ENCODE measurements at regions not wholly inside any gene's neighbourhood (a gene's known extent, or its start where the extent isn't known, plus 50 kb on each side); places are given as distances from the start of the nearest gene placed in this dataset.

DNA sequence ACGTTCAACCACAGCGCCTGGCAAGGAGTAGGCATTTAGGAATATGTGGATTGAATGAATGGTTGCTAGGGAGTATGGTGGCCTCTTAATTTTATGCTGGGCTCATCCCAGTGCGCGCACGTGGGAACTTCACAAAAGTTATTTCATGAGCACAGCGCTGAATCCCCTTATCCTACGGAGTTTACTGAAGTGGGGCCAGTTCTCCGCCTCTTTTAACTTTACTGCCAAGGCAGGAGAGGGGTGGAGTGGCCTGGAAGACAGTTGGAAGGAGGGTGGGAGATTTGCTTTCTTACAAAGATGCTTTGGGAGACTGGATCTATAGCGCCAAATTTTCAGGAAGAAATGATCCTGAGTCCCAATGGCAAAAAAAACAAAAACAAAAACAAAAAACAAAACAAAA is 326.5 kb downstream of the SH3GL2 start:
- intact Hi-C loops (cut with DNase I) = no loop called here
- H3K4me1 ChIP-seq (replicated peaks) = no peaks in the 10 kb centered on the region
- H3K27me3 ChIP-seq (replicated peaks; ENCODE audit: insufficient read depth) = peaks cover 11% of the 10 kb centered on the region
- H3K27ac ChIP-seq = no peak overlapping the region
- no peaks in the 10 kb centered on the region for H3K36me3 ChIP-seq
- H3K9me3 ChIP-seq = no peaks in the 10 kb centered on the region
- 3% methylated on average over 9 of the region's 9 CpGs for WGBS
- DNase-seq (ENCODE audit: low spot score) = no peak
- no peak overlapping the region for H3K4me3 ChIP-seq
- TF ChIP-seq POLR2AphosphoS5 (IDR thresholded peaks at IDR 0.05) (no peak), POLR2A (IDR thresholded peaks at IDR 0.05) (no peak)
- TF ChIP-seq, protein P1, sequence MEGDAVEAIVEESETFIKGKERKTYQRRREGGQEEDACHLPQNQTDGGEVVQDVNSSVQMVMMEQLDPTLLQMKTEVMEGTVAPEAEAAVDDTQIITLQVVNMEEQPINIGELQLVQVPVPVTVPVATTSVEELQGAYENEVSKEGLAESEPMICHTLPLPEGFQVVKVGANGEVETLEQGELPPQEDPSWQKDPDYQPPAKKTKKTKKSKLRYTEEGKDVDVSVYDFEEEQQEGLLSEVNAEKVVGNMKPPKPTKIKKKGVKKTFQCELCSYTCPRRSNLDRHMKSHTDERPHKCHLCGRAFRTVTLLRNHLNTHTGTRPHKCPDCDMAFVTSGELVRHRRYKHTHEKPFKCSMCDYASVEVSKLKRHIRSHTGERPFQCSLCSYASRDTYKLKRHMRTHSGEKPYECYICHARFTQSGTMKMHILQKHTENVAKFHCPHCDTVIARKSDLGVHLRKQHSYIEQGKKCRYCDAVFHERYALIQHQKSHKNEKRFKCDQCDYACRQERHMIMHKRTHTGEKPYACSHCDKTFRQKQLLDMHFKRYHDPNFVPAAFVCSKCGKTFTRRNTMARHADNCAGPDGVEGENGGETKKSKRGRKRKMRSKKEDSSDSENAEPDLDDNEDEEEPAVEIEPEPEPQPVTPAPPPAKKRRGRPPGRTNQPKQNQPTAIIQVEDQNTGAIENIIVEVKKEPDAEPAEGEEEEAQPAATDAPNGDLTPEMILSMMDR (IDR thresholded peaks at IDR 0.05) = no peak

DNA sequence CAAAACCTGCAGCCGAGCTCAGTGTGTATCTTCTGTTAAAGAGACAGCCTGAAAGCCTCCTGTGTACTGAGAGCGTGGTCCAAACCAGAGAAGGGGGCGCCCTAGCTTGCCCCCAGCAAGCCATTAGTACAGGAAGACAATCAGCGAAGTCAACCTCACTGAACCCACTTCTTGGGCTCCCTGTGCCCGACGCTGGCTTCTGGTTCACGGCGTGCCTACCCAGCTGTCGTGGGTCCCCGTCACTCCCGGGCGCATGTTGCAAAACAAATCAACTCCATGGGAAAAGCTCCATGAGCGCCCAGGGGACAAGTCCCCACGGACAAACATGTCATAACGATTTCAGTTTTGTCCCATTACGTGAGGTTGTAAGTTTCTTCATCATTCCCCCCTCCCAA is 326.9 kb downstream of the SH3GL2 start:
- WGBS = 3% methylated on average over 16 of the region's 16 CpGs
- Histone ChIP-seq H3K4me1 (replicated peaks) (no peaks in the 10 kb centered on the region), H3K4me3 (peak overlapping the region; percentile 10 to 16), H3K36me3 (no peaks in the 10 kb centered on the region), H3K9me3 (no peaks in the 10 kb centered on the region), H3K27me3 (replicated peaks; ENCODE audit: insufficient read depth) (peaks cover 11% of the 10 kb centered on the region), H3K27ac (no peak overlapping the region)
- intact Hi-C loops (cut with DNase I) = no loop called here
- DNase-seq (ENCODE audit: low spot score) = no peak
- TF ChIP-seq, protein P1 (IDR thresholded peaks at IDR 0.05) = no peak
- no peak for TF ChIP-seq POLR2A (IDR thresholded peaks at IDR 0.05)
- TF ChIP-seq POLR2AphosphoS5 (IDR thresholded peaks at IDR 0.05) = no peak

DNA sequence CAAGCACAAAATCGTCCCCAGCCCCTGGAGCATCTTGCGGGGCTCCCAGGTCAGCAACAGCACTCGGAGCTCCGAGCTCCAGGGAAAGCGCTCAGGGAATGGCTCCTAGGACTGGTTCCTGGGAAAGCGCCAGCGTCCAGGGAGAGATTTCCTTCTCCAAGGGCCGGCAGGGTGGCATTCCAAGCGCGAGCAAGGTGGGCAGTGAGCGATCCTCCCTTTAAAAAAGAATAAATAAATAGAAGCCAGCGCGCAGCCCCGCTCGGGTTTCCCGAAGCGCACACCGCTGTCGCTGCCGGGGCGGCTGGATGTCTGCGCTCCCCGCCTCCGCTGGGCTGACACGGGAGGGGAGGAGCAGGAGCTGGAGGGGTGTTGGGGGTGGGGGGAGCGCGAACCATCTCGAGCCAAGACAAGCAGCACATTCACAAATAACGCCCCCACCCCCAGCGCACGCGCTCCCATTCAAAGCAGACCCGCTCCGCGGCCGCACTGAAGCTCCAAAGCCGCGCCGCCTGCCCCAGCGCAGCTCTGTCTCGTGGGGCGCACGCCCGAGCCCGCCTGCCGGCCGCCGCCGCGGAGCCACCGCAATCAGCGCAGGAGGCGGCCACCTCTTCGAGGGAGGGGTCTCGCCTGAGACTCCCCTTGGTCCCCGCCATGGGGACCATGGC is 327.4 kb downstream of the SH3GL2 start:
- under 1% methylated on average over 38 of the region's 56 CpGs for WGBS
- no peak for TF ChIP-seq POLR2A (IDR thresholded peaks at IDR 0.05)
- TF ChIP-seq, protein P1 (IDR thresholded peaks at IDR 0.05) = no peak
- no peak for TF ChIP-seq POLR2AphosphoS5 (IDR thresholded peaks at IDR 0.05)
- Histone ChIP-seq H3K36me3 (no peaks in the 10 kb centered on the region), H3K4me1 (replicated peaks) (no peaks in the 10 kb centered on the region), H3K9me3 (no peaks in the 10 kb centered on the region), H3K4me3 (peak overlapping the region; percentile 10 to 16), H3K27ac (no peak overlapping the region), H3K27me3 (replicated peaks; ENCODE audit: insufficient read depth) (peaks cover 11% of the 10 kb centered on the region)
- DNase-seq (ENCODE audit: low spot score) = no peak
- intact Hi-C loops (cut with DNase I) = no loop called here

DNA sequence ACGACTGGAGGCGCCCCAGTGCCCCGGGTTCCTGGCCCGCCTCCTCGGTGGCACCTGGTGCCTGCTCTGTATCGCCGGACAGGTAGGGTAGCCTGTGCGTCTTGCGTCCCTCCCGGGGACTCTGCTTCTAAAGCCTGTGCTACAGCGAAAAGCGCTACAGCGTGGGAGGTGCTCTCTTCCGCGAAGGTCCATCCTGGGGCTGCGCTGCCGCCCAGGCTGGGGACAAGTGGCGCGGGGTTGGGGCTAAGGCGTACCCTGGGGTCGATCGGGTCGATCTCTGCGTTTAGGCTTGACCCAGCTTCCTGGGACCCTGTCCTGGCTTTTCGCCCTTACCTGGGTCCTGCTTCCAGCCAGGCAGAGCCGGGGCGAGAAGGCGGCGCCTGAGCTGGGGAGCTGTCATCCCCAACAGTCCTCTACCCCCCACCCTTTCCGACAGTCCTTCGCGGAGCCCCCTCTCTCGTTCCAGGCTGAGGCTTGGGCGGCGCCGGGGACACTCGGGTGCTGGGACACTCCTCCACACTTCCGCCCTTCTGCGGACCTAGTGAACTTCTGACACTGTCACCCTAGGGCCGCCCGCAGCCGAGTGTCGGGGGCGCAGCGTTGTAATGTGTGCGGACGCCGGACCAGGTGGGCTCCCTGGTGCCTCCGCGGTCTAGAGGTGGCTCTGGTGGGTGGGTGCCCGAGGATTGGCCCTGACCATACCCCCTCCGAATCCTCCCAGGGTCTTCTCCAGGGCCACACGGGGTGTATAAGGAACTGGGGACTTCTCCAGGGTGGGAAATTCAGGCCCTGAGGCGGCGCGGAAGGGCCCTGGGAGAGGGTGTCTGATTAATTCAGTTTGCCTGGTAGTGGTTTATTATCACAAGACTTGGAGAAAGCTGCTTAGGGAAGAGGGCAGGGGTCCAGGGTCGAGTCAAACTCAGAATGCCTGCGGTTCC is 328.2 kb downstream of the SH3GL2 start:
- no peak for DNase-seq (ENCODE audit: low spot score)
- no peaks in the 10 kb centered on the region for H3K9me3 ChIP-seq
- H3K4me1 ChIP-seq (replicated peaks) = no peaks in the 10 kb centered on the region
- H3K4me3 ChIP-seq = peak overlapping the region; percentile 10 to 16
- no peak overlapping the region for H3K27ac ChIP-seq
- intact Hi-C loops (cut with DNase I) = no loop called here
- WGBS = 21% methylated on average over 49 of the region's 58 CpGs
- no peaks in the 10 kb centered on the region for H3K36me3 ChIP-seq
- no peak for TF ChIP-seq POLR2A (IDR thresholded peaks at IDR 0.05)
- TF ChIP-seq, protein P1 (IDR thresholded peaks at IDR 0.05) = no peak
- no peak for TF ChIP-seq POLR2AphosphoS5 (IDR thresholded peaks at IDR 0.05)
- peaks cover 11% of the 10 kb centered on the region for H3K27me3 ChIP-seq (replicated peaks; ENCODE audit: insufficient read depth)

Data from prostate gland (tissue), 2 donors.